IMR-90 (cell line): ENCODE measurements at regions not wholly inside any gene's neighbourhood (a gene's known extent, or its start where the extent isn't known, plus 50 kb on each side); places are given as distances from the start of the nearest gene placed in this dataset.

Experiments
- ATAC-seq: fragments of 200-7000 bp; cut with Tn5 transposase; 2 replicates; pipeline ENCODE4 v1.9.1; 2020; ENCODE audit warnings: low read depth, mild to moderate bottlenecking, moderate library complexity
- BruUV-seq: library from RNA; stranded (reverse); fragments of 400-500 nt; replicated peaks from 2 replicates; lab custom pipeline; 2021; lab: Mats Ljungman, UMichigan
- CTCF ChIA-PET: fragments of 300-600 bp; formaldehyde crosslinking; extraction: SDS; loops from one replicate; lab custom pipeline; 2021; ENCODE audit warnings: antibody characterized with exemption; lab: Yijun Ruan, JAX
- POLR2A ChIA-PET: fragments of 300-600 bp; sonication (Branson Sonifier 250); formaldehyde crosslinking; loops from one replicate; lab custom pipeline; 2022; ENCODE audit warnings: antibody characterized with exemption; ENCODE audit not compliant: unreplicated experiment; lab: Charles Lee
- DNase-seq: peaks from one replicate; pipeline ENCODE4 v3.0.0; 2013
- H2AFZ ChIP-seq: replicated peaks from 2 replicates; pipeline ENCODE3; 2013; ENCODE audit warnings: low read length, mild to moderate bottlenecking; ENCODE audit not compliant: poor library complexity
- H2AK5ac ChIP-seq: 2 replicates; pipeline ENCODE4 v1.6.1; 2013; ENCODE audit warnings: low read depth, low read length, inconsistent platforms
- H2AK9ac ChIP-seq: replicated peaks from 2 replicates; pipeline ENCODE3; 2013; ENCODE audit warnings: mild to moderate bottlenecking, low read depth, low read length, moderate library complexity; ENCODE audit not compliant: poor library complexity
- H2BK120ac ChIP-seq: 2 replicates; pipeline ENCODE4 v1.6.1; 2013; ENCODE audit warnings: low read depth, low read length, inconsistent platforms
- H2BK15ac ChIP-seq: 3 replicates; pipeline ENCODE4 v1.6.1; 2013; ENCODE audit warnings: low read depth, low read length, inconsistent platforms
- H2BK20ac ChIP-seq: 2 replicates; pipeline ENCODE4 v1.6.1; 2013; ENCODE audit warnings: low read depth, mild to moderate bottlenecking, inconsistent platforms, low read length, moderate library complexity
- H2BK5ac ChIP-seq: 2 replicates; pipeline ENCODE4 v1.6.1; 2013; ENCODE audit warnings: mild to moderate bottlenecking, low read depth, low read length, inconsistent platforms; ENCODE audit not compliant: poor library complexity, severe bottlenecking
- H3K14ac ChIP-seq: replicated peaks from 2 replicates; pipeline ENCODE4 v1.6.1; 2013; ENCODE audit warnings: low read depth, low read length, inconsistent platforms
- H3K18ac ChIP-seq: 2 replicates; pipeline ENCODE4 v1.6.1; 2013; ENCODE audit warnings: low read depth, low read length, control low read depth
- H3K23ac ChIP-seq: 2 replicates; pipeline ENCODE4 v1.6.1; 2013; ENCODE audit warnings: low read depth, low read length, inconsistent platforms
- H3K27ac ChIP-seq: 2 replicates; pipeline ENCODE4 v1.5.1; 2013; ENCODE audit warnings: mild to moderate bottlenecking, control low read depth, low read length; ENCODE audit not compliant: insufficient read depth
- H3K27me3 ChIP-seq: 2 replicates; pipeline ENCODE4 v1.6.1; 2013; ENCODE audit warnings: low read length; ENCODE audit not compliant: control insufficient read depth, insufficient read depth
- H3K36me3 ChIP-seq: 2 replicates; pipeline ENCODE4 v1.6.1; 2013; ENCODE audit warnings: low read length, mixed read lengths; ENCODE audit not compliant: control insufficient read depth, insufficient read depth
- H3K4ac ChIP-seq: 2 replicates; pipeline ENCODE4 v1.6.1; 2013; ENCODE audit warnings: low read depth, low read length, inconsistent platforms
- H3K4me1 ChIP-seq: 2 replicates; pipeline ENCODE4 v1.6.1; 2013; ENCODE audit warnings: low read length, mixed read lengths; ENCODE audit not compliant: control insufficient read depth, insufficient read depth
- H3K4me2 ChIP-seq: 2 replicates; pipeline ENCODE4 v1.6.1; 2013; ENCODE audit warnings: low read depth, mild to moderate bottlenecking, control low read depth, low read length, moderate library complexity
- H3K4me3 ChIP-seq: 2 replicates; pipeline ENCODE4 v1.5.1; 2013; ENCODE audit warnings: low read depth, mild to moderate bottlenecking, control low read depth, low read length, moderate library complexity; ENCODE audit not compliant: insufficient read depth
- H3K56ac ChIP-seq: 2 replicates; pipeline ENCODE4 v1.6.1; 2013; ENCODE audit warnings: low read length, inconsistent platforms; ENCODE audit not compliant: insufficient read depth; ENCODE audit errors: extremely low read depth
- H3K79me1 ChIP-seq, 2 experiments: 2 replicates each; pipeline ENCODE4 v1.6.1; 2013; ENCODE audit warnings: low read length in 2 of 2, inconsistent platforms in 1 of 2, low read depth in 1 of 2
- H3K9ac ChIP-seq: 2 replicates; pipeline ENCODE4 v1.6.1; 2013; ENCODE audit warnings: low read depth, low read length, control low read depth
- H3K9me1 ChIP-seq: 2 replicates; pipeline ENCODE4 v1.6.1; 2013; ENCODE audit warnings: low read length, inconsistent platforms; ENCODE audit not compliant: insufficient read depth
- H3K9me3 ChIP-seq: 2 replicates; pipeline ENCODE4 v1.6.1; 2013; ENCODE audit warnings: low read length; ENCODE audit not compliant: control insufficient read depth, insufficient read depth
- H4K20me1 ChIP-seq: 2 replicates; pipeline ENCODE4 v1.6.1; 2013; ENCODE audit warnings: low read length, inconsistent platforms; ENCODE audit not compliant: insufficient read depth
- H4K5ac ChIP-seq: 2 replicates; pipeline ENCODE4 v1.6.1; 2013; ENCODE audit warnings: mild to moderate bottlenecking, low read depth, low read length, control low read depth
- H4K8ac ChIP-seq, 2 experiments: 2 replicates each; pipeline ENCODE4 v1.6.1; 2013; ENCODE audit warnings: low read depth in 2 of 2, low read length in 2 of 2, control low read depth in 1 of 2, inconsistent platforms in 1 of 2
- H4K91ac ChIP-seq: 2 replicates; pipeline ENCODE4 v1.6.1; 2013; ENCODE audit warnings: low read depth, low read length, inconsistent platforms; ENCODE audit not compliant: insufficient read depth
- BHLHE40 ChIP-seq: fragments of 150-350 bp; IDR thresholded peaks from 2 replicates; pipeline ENCODE4 v1.6.1; 2016; ENCODE audit warnings: mild to moderate bottlenecking, low read depth, low read length
- CEBPB ChIP-seq: IDR thresholded peaks from 2 replicates; pipeline ENCODE4 v1.6.1; 2012; ENCODE audit warnings: low read depth, low read length, improper control_type of control experiment
- CHD1 ChIP-seq: IDR thresholded peaks from 2 replicates; pipeline ENCODE4 v1.6.1; 2012; ENCODE audit warnings: low read depth, low read length, improper control_type of control experiment
- ELK1 ChIP-seq: fragments of 150-350 bp; IDR thresholded peaks from 2 replicates; pipeline ENCODE4 v1.6.1; 2016; ENCODE audit warnings: low read depth, mild to moderate bottlenecking, low read length, moderate library complexity, borderline replicate concordance
- FOS ChIP-seq: fragments of 150-350 bp; IDR thresholded peaks from 2 replicates; pipeline ENCODE4 v1.6.1; 2016; ENCODE audit warnings: low read depth, low read length
- MAFK ChIP-seq: IDR thresholded peaks from 2 replicates; pipeline ENCODE4 v1.6.1; 2012; ENCODE audit warnings: low read depth, low read length, improper control_type of control experiment
- MXI1 ChIP-seq: IDR thresholded peaks from 2 replicates; pipeline ENCODE4 v1.6.1; 2012; ENCODE audit warnings: low read depth, mild to moderate bottlenecking, low read length, moderate library complexity, borderline replicate concordance
- NFE2L2 ChIP-seq: fragments of 150-350 bp; IDR thresholded peaks from 2 replicates; pipeline ENCODE4 v1.6.1; 2016; ENCODE audit warnings: low read depth, mild to moderate bottlenecking, low read length
- POLR2A ChIP-seq: IDR thresholded peaks from 2 replicates; pipeline ENCODE4 v1.6.1; 2012; ENCODE audit warnings: mild to moderate bottlenecking, low read depth, low read length
- RCOR1 ChIP-seq: IDR thresholded peaks from 2 replicates; pipeline ENCODE4 v1.6.1; 2012; ENCODE audit warnings: mild to moderate bottlenecking, low read length, improper control_type of control experiment; ENCODE audit not compliant: insufficient replicate concordance
- RFX5 ChIP-seq: IDR thresholded peaks from 2 replicates; pipeline ENCODE4 v1.8.0; 2012; ENCODE audit warnings: low read depth, mild to moderate bottlenecking, low read length, moderate library complexity
- dilution Hi-C: fragments of 300-500 bp; cut with HindIII; formaldehyde crosslinking; loops from one replicate; pipeline ENCODE4 v1.14.3; 2018; ENCODE audit warnings: low sequenced_read_pairs; ENCODE audit not compliant: unreplicated experiment
- in situ Hi-C: fragments of 300-500 bp; cut with MboI; formaldehyde crosslinking; loops from 3 replicates; pipeline ENCODE4 v1.14.3; 2019; ENCODE audit warnings: low sequenced_read_pairs, inconsistent platforms, mixed read lengths
- intact Hi-C: fragments of 100-400 bp; cut with micrococcal nuclease; formaldehyde crosslinking; loops from 2 replicates; pipeline ENCODE4 v1.10.0; 2022
- TF ChIP-seq, protein P1 (sequence below): fragments of 150-350 bp; IDR thresholded peaks from 2 replicates; pipeline ENCODE4 v1.6.1; 2017; ENCODE audit warnings: mild to moderate bottlenecking, antibody characterized with exemption, low read length, low read depth

- no peaks in the 10 kb centered on the region for H3K9me1 ChIP-seq
- H3K79me1 ChIP-seq = no peaks in the 10 kb centered on the region
- BruUV-seq = no TSS peak
- H3K9me3 ChIP-seq = peaks cover 8% of the 10 kb centered on the region
- H3K18ac ChIP-seq = no peak overlapping the region
- H4K91ac ChIP-seq = no peak overlapping the region
- no peak overlapping the region for H4K5ac ChIP-seq
- no peak overlapping the region for H3K9ac ChIP-seq
- no peak overlapping the region for H2AK5ac ChIP-seq
- H3K27me3 ChIP-seq = no peaks in the 10 kb centered on the region
- H3K4me3 ChIP-seq = no peak overlapping the region
- H3K23ac ChIP-seq = no peak overlapping the region
- H2BK5ac ChIP-seq = no peak overlapping the region
- H2BK20ac ChIP-seq = no peak overlapping the region
- intact Hi-C loops (no loop called here), in situ Hi-C loops (no loop called here), dilution Hi-C loops (no loop called here)
- no peak overlapping the region for H2BK120ac ChIP-seq
- H3K4me1 ChIP-seq = no peaks in the 10 kb centered on the region
- H3K4ac ChIP-seq = no peak overlapping the region
- H2AFZ ChIP-seq = no peak overlapping the region
- no peak overlapping the region for H3K56ac ChIP-seq
- TF ChIP-seq RFX5 (no peak), NFE2L2 (no peak), CHD1 (no peak), BHLHE40 (no peak), MAFK (no peak), MXI1 (no peak), FOS (no peak), RCOR1 (no peak), CEBPB (no peak), POLR2A (no peak), ELK1 (no peak)
- TF ChIP-seq, protein P1, sequence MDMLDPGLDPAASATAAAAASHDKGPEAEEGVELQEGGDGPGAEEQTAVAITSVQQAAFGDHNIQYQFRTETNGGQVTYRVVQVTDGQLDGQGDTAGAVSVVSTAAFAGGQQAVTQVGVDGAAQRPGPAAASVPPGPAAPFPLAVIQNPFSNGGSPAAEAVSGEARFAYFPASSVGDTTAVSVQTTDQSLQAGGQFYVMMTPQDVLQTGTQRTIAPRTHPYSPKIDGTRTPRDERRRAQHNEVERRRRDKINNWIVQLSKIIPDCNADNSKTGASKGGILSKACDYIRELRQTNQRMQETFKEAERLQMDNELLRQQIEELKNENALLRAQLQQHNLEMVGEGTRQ = no peak
- ATAC-seq (no peak), DNase-seq (no peak)
- POLR2A ChIA-PET = no interaction called here
- no peak overlapping the region for H2AK9ac ChIP-seq
- no peak overlapping the region for H3K4me2 ChIP-seq
- H3K14ac ChIP-seq = no peak overlapping the region
- no peaks in the 10 kb centered on the region for H4K20me1 ChIP-seq
- H3K27ac ChIP-seq = no peak overlapping the region
- no peak overlapping the region for H4K8ac ChIP-seq
- H2BK15ac ChIP-seq = no peak overlapping the region
- CTCF ChIA-PET = no interaction called here
- H3K36me3 ChIP-seq = no peaks in the 10 kb centered on the region
These were observed 65.1 kb upstream of the SPINK5 start for GRCh38 chr5:147998704-147999103.
